Ovary (tissue), 7 donors: ENCODE measurements at regions not wholly inside any gene's neighbourhood (a gene's known extent, or its start where the extent isn't known, plus 50 kb on each side); places are given as distances from the start of the nearest gene placed in this dataset.

Source experiments
- DNase-seq, 5 donors: peaks; one replicate each; pipeline ENCODE4 v3.0.0-alpha.2; 2019 to 2020
- H3K27ac ChIP-seq, 2 donors: fragments of 200-600 bp; one replicate each; pipeline versions ENCODE4 v1.5.1 to v1.8.0; 2019 to 2022
- H3K27me3 ChIP-seq: fragments of 200-600 bp; one replicate; pipeline ENCODE4 v1.8.0; 2022
- H3K36me3 ChIP-seq: fragments of 200-600 bp; sonication (generic); one replicate; pipeline ENCODE4 v1.5.1; 2019
- H3K4me1 ChIP-seq: one replicate; pipeline ENCODE4 v1.8.1; 2013; ENCODE audit warnings: mild to moderate bottlenecking, moderate library complexity; ENCODE audit not compliant: insufficient read depth
- H3K4me3 ChIP-seq: fragments of 200-600 bp; sonication (generic); one replicate; pipeline ENCODE4 v1.5.1; 2017
- H3K9me3 ChIP-seq, 2 donors: fragments of 200-600 bp in 1 of 2; sonication (generic) in 1 of 2; one replicate each; pipeline versions ENCODE4 v1.5.1 to v1.8.1; 2013 to 2019; ENCODE audit warnings: mild to moderate bottlenecking in 1 of 2, moderate library complexity in 1 of 2
- EP300 ChIP-seq: sonication (generic); formaldehyde crosslinking; IDR thresholded peaks from one replicate; pipeline ENCODE4 v1.6.1; 2017; ENCODE audit warnings: antibody characterized with exemption
- POLR2A ChIP-seq: fragments of 450-650 bp; IDR thresholded peaks from one replicate; pipeline ENCODE4 v1.6.1; 2017; ENCODE audit warnings: antibody characterized with exemption, mild to moderate bottlenecking, moderate library complexity
- WGBS, 3 donors: extraction: QIAGEN DNeasy Blood & Tissue Kit in 1 of 3; methylation state at CpG; one replicate each; pipeline versions ENCODE4 v1.1.5 to v1.1.7; 2013 to 2017; 5-methylcytosine and 5-hydroxymethylcytosine counted together
- intact Hi-C, 4 donors: fragments of 100-400 bp; cut with DNase I; formaldehyde crosslinking; loops; one replicate each; pipeline versions ENCODE4 v1.11.0 to v1.15.1; 2022 to 2023
- TF ChIP-seq, protein P1 (sequence below), 3 donors: fragments of 450-650 bp in 2 of 3; fragments of 200-600 bp in 1 of 3; IDR thresholded peaks; one replicate each; pipeline versions ENCODE4 v1.5.1 to v1.8.0; 2016 to 2022; ENCODE audit warnings: antibody characterized with exemption in 3 of 3, mild to moderate bottlenecking in 1 of 3
- donor health status: DM: no; HTN: no; CAD: no; lungs with moderate emphysema.
- donor health status: DM: no; HTN: no; CAD: no.
- donor health status: Bipolar disorder and iron deficiency.
- donor health status: DM: no; HTN: no; CAD: no.
- donor health status: DM: yes; HTN: yes; CAD: no.

DNA sequence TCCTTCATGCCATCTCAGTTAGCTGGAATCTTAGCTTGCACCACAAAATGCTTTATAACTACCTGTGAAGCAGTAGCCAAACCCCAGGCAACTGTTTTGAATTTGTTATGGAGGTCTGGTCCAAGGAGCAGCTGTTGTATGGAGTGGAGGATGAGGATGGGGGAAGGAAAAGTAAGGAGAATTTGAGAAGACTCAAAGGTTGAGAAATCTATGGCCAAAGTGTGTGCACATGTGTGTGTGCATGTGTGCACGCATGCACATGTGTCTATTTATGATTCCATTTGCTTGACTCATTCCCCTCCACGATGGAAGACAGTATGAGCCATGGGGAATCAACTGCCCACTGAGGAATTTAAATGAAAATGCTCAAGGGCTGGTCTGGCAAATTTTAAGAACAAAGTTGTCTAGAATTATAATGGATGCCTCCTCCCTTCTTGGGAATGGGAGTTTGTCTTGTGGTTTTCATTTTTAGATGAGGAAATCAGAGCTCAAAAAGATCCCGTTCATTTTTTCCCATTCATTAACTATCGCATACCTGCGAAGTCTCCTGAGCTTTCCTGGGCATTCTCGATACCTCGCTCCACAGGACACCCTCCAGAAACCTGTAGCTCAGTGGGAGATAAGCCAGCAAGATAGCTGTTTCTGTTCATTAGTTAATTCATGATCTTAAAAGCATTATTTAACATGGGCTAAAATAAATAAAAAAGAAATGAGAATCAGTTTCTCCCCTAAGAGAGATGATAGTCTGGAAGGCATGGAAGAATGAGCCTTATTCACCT lies 152.3 kb upstream of the NEDD9 start:
- H3K36me3 ChIP-seq = no peaks in the 10 kb centered on the region
- TF ChIP-seq EP300 (no peak), POLR2A (no peak)
- TF ChIP-seq, protein P1, sequence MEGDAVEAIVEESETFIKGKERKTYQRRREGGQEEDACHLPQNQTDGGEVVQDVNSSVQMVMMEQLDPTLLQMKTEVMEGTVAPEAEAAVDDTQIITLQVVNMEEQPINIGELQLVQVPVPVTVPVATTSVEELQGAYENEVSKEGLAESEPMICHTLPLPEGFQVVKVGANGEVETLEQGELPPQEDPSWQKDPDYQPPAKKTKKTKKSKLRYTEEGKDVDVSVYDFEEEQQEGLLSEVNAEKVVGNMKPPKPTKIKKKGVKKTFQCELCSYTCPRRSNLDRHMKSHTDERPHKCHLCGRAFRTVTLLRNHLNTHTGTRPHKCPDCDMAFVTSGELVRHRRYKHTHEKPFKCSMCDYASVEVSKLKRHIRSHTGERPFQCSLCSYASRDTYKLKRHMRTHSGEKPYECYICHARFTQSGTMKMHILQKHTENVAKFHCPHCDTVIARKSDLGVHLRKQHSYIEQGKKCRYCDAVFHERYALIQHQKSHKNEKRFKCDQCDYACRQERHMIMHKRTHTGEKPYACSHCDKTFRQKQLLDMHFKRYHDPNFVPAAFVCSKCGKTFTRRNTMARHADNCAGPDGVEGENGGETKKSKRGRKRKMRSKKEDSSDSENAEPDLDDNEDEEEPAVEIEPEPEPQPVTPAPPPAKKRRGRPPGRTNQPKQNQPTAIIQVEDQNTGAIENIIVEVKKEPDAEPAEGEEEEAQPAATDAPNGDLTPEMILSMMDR (IDR thresholded peaks at IDR 0.05) = no peak
- intact Hi-C loops = no loop called here
- H3K27me3 ChIP-seq = no peaks in the 10 kb centered on the region
- no peak overlapping the region for H3K27ac ChIP-seq
- no peak for DNase-seq
- no peak overlapping the region for H3K4me3 ChIP-seq
- 64 to 72% (median 66%) methylated on average over 7 of the region's 7 CpGs for WGBS, 3 donors
- H3K9me3 ChIP-seq = no peaks in the 10 kb centered on the region
- H3K4me1 ChIP-seq = no peaks in the 10 kb centered on the region

DNA sequence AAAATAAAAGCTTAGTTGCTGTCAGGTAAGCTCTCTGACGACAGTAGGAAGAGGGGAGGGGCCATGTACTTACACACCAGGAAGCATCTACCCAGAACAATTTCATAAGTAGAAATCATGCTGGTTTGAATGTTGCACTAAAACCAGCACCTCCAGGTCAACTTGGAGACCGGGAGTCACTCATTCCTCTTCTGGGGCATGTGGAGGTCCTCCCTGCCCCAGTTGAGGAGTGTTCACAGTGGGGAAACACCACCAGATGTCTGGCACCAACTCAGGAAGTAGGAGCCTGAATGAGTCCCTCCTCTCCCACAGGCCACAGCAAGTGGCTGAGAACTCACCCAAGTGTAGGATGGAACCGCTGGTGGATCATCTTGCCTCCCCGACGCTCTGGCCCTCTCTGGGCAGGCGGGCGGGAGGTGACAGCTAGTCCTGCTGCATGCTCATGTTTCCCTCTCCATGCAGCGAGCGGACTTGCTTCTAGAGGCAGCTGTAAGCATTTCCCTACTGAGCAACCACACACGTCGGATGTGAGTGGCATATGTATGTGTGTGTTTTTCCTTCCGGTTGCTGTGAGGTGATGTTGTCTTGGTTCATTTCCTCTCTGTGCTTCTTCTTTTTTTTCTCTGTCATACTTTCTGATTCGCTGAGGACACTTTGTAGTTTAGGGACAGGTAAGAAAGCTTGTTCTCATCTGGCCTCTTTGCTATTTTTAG lies 149.5 kb upstream of the NEDD9 start:
- no peak overlapping the region for H3K27ac ChIP-seq
- H3K36me3 ChIP-seq = no peaks in the 10 kb centered on the region
- H3K9me3 ChIP-seq = no peaks in the 10 kb centered on the region
- DNase-seq = no peak
- no peaks in the 10 kb centered on the region for H3K27me3 ChIP-seq
- intact Hi-C loops = no loop called here
- H3K4me3 ChIP-seq = no peak overlapping the region
- 90 to 92% (median 92%) methylated on average over 13 of the region's 13 CpGs for WGBS, 3 donors
- no peak for TF ChIP-seq EP300
- TF ChIP-seq POLR2A = no peak
- TF ChIP-seq, protein P1 (IDR thresholded peaks at IDR 0.05) = no peak
- H3K4me1 ChIP-seq = no peaks in the 10 kb centered on the region

DNA sequence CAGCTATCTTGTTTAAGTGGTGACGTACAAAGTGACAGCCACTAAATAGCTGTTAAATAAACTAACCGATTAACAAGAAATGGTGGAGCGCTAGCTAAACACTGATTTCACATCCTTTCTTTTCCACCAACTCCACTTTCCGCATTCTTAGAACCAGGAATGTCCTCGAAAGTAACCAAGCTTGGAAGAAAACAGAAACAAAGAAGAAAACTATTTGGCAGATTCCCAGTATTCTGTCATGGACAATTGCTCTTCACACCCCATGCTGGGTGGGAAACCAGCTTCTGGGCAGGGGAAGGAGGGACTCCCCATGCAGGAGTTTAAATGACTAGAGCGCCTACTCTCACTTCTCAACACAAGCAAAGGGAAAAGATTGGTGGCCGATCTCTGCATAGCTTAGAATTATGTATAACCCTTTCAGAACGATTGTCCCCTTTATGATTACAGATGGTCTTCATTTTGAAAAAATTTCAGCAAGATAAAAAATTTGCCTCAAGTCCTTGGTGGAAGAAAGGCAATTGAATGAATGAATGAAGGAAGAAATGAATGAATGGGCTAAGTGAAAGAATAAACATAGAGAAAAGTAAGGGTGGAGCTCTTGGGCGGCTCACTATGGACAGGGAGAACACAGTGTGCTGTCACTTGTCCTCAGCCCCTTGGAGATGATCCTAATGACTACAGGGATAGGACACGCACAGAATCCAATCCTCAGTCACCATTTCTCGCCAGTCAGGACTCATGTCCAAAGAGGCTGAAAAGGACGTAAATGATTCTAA lies 148.7 kb upstream of the NEDD9 start:
- H3K36me3 ChIP-seq = no peaks in the 10 kb centered on the region
- no peak overlapping the region for H3K27ac ChIP-seq
- H3K9me3 ChIP-seq = no peaks in the 10 kb centered on the region
- TF ChIP-seq POLR2A = no peak
- intact Hi-C loops = no loop called here
- DNase-seq = no peak
- H3K27me3 ChIP-seq = no peaks in the 10 kb centered on the region
- H3K4me3 ChIP-seq = no peak overlapping the region
- H3K4me1 ChIP-seq = no peaks in the 10 kb centered on the region
- WGBS, 3 donors = 92 to 96% (median 95%) methylated on average over 12 of the region's 12 CpGs

DNA sequence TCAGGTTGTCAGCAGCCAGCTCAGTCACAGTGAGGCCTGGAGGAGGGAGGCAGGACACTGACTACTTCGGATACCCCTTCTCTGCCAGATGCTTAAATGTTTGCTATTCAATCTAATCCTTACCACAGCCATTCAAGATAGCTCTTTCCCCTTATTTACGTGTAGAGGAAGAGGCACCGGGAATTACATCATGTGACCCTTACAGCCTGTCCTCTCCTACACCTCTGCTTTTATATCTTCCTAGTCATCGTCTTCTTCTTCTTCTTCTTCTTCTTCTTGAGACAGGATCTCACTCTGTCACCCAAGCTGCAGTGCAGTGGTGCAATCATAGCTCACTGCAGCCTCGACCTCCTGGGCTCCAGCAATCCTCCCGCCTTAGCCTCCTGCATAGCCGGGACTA lies 148.1 kb upstream of the NEDD9 start:
- no peaks in the 10 kb centered on the region for H3K27me3 ChIP-seq
- no peaks in the 10 kb centered on the region for H3K4me1 ChIP-seq
- TF ChIP-seq EP300 (no peak), POLR2A (no peak)
- TF ChIP-seq, protein P1 (IDR thresholded peaks at IDR 0.05) = no peak
- 78 to 84% (median 81%) methylated on average over 7 of the region's 7 CpGs for WGBS, 3 donors
- no peaks in the 10 kb centered on the region for H3K36me3 ChIP-seq
- no peak overlapping the region for H3K27ac ChIP-seq
- DNase-seq = no peak
- H3K4me3 ChIP-seq = no peak overlapping the region
- H3K9me3 ChIP-seq = no peaks in the 10 kb centered on the region
- intact Hi-C loops = no loop called here
